ENCODE measurements at regions not wholly inside any gene's neighbourhood (a gene's known extent, or its start where the extent isn't known, plus 50 kb on each side); places are given as distances from the start of the nearest gene placed in this dataset.
A peak's percentile ranks its signal among the peaks of the same experiment; 100 is the strongest.

DNA sequence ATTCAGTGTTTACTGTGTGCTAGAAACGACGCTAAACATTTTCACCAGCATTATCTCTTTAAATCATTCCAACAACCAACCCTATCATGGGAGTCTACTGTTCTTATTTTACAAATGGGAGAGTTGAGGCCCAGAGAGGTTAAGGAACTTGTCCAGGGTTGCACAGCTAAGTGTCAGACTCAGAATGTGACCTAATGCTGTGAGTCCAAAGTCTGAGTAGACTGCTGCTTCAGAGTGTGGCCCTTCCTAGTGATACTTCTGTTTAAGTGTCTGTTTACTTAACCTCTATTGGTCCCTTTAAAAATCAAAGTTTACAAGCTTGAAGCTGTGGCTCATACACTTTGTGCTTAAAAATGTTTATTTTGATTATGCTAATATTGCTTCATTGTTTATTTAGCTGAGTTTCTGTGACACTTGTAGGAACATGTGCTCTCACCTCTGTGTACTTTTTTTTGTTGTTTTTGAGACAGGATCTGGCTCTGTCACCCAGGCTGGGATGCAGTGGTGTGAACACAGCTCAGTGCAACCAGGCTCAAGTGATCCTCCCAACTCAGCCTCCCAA lies 84.4 kb upstream of the SYPL1 start:
- no peak for DNase-seq (ENCODE audit: low read depth)

DNA sequence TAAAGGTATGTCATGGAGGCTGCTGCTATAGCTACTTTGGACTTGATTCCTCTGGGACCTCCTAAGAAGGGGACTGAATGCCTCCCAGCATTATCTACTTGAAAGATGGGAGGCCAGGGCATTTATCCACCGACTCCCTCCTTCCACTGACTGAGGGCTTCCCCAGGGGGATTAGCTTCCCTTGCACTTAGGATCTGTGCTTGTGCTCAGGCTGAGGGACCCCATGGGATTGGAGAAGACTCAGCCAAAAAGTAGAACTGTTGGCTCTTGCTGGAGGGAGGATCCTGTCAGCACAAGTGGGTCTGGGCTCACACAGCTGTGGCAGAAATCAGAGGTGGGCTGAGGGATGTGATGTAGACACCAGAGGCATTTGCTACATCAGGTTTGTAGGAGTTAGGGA lies 81.5 kb upstream of the SYPL1 start:
- no peak for DNase-seq (ENCODE audit: low read depth)

DNA sequence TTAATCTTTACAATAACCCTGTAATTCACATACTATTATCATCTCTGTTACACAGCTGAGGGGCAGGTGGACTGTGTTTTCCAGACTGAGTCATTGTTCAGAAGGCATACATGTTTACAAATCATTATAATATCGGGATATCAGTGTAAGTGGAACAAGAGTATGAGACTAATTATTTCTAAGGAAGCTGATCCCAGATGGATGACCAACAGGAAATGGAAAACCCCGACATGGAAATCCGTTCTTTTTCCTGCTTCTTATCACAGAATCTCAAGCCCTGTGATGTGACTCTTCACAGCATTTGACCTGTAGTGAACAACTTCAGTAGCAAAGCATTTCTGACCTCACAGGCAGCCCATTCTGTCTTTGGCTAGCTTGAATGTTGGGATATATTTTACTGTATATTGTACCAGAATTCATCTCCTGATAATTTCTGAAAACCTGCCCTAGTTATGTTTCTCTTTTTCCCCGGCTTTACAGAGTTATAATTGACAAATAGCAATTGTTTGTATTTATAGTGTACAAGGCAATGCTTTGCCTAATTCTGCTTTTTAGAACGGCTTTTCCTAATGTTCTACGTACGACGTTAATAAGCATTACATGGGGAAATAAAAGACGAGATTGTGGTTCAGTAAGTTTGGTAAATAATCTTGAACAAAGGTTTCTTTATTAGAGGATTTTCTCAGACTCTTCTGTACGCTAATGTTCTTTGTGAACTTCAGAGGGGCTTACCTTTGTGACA lies 78.6 kb upstream of the SYPL1 start:
- no peak for DNase-seq (ENCODE audit: low read depth)

DNA sequence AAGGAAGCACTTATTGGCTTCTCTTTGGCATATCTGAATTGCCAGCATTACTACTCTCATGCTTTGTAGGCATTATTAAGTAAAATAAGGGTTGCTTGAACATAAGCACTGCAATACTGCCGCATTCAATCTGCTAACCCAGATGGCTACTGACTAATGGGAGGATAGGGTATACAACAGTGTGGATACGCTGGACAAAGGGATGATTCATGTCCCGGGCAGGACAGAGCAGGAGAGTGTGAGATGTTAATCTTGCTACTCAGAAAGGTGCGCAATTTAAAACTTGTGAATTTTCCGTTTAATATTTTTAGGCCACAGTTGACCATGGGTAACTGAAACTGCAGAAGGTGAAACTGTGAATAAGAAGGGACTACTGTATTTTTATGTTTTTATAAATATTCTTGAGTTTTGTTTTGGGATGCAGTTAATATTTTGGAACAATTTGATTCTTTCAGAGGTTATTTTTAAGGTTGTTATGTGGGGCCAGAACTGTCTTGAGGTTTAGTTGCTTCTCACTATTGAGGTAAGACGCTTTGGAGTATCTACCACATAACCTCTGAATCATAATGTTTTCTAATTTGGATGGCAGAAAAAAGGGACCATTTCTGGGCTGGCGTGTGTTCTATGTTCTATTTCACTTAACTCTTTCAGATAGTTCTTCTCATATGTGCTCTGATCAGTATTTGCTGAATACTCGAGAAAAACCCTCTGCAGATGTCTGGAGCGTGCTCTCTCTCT lies 75.7 kb upstream of the SYPL1 start:
- DNase-seq (ENCODE audit: low read depth) = no peak

- DNase-seq (ENCODE audit: low read depth) = no peak
These were observed 73.6 kb upstream of the SYPL1 start for GRCh38 chr7:106185719-106186118.

GRCh38 chr7:106183952-106184351 lies 71.8 kb upstream of the SYPL1 start:
- DNase-seq (ENCODE audit: low read depth) = no peak

DNA sequence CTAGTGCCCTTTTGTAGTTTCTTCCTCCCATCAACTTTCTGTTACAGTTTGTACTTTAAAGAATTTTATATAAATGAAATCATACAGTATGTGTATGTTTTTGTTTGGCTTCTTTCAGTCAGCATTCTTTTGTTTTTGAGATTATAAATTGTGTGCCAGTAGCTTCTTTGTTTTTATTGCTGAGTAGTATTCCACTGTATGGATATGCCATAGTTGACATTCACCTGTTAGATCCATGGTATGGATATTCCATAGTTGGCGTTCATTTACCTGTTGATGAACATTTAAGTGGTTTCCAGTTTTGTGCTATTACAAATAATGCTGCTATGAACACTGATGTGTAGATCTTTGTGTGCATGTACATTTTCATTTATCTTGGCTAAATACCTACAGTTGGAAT lies 70.8 kb upstream of the SYPL1 start:
- DNase-seq (ENCODE audit: low read depth) = no peak

- DNase-seq (ENCODE audit: low read depth) = no peak
These were observed 69.7 kb upstream of the SYPL1 start for GRCh38 chr7:106181658-106182265.

DNA sequence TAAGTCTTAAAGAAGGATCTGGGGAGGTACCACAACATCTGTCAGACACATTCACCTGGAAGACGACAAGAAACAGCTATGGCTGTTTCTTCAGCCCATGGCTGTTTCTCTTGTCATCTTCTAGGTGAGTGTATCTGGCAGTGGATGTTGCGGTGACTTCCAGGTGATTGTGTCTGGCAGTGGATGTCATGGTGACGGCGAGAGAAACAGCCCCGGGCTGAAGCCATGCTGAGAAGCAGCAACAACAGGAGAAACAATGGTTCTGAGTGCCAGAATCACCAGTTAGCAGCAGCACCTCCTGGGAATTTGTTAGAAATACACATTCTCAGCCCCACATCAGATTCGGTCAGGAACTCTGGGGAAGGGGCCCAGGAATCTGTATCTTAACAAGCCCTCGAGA lies 68.6 kb upstream of the SYPL1 start:
- no peak for DNase-seq (ENCODE audit: low read depth)

DNA sequence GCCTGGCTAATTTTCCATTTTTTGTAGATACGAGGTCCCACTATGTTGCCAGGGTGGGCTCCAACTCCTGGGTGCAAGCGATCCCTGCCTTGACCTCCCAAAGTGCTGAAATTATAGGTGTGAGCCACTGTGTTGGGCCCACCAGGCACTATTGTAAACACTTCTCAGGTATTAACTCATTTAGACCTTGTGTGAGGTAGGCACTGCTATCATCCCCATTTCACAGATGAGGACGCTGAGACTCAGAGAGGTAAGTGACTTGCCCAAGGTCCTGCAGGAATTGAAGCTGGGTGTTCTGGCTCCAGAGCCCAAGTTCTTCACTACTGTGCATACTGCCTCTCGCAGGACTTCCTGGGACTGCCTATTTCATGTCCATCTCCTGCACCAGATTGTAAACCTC lies 67.1 kb upstream of the SYPL1 start:
- DNase-seq (ENCODE audit: low read depth) = no peak

DNA sequence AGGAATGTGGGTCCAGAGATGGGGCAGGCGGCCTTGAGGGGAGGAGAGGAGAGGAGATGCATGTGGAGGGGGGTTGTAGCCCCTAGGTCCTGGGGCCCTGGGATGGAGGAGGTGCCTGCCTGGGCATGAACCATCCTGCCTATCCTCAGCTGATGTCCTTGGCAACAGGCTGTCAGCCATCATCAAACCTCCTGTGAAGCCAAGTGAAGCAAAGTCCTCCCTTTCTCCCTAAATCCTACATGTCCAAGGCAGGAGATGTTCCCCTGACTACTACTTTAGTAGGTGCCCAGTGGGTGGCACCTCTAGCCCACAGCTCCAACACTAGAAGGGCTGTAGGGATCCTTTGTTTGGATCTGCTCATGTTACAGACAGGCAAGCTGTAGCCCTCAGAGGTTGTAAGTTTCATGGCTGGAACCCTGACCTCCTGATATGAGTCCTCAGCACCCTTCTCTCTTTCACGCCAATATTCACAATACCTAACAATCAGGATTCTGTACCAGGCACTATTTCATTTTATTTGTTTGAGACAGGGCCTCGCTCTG lies 66.6 kb upstream of the SYPL1 start:
- peak; percentile 80 for DNase-seq (ENCODE audit: low read depth)

DNA sequence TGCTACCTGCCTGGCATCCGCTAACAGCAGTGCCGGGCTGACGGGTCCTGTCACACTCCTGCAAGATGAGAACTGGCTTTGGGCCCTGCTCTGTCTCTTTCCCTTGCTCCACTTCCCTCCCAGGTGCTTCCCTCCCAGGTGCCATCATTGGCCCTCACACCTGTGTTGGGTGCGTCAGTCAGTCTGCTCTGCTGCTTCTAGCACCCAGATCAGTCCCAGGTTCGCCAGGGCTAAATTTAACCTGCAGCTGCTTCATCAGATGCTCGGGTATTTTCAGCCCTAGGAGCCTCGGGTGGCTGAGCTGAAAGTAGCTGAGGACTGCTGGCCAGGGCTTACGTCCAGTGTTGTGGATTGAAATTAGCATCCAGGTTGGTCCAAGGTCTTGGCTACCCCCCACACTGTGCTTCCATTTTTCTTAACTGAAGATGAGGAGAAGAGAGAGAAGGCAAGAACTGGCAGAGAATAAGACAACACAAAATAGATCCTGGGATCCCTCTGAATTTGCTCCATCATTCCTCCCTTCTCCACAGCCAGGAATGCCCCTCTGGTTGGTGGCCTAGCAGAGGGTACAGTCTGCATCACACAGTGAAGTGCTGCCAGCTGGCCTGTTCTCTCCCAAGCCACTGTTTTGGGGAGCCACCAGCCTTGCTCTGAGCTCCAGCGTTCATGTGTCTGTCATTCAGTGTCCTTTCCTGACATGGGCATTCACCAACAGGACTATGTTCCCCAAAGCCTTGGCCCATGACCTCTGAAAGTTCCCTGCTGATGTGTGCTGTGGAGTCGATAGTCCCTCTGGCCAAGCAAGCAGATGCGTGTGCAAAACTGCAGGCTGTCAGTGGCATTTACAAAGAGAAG lies 65.9 kb upstream of the SYPL1 start:
- peak; percentile 84 for DNase-seq (ENCODE audit: low read depth)

DNA sequence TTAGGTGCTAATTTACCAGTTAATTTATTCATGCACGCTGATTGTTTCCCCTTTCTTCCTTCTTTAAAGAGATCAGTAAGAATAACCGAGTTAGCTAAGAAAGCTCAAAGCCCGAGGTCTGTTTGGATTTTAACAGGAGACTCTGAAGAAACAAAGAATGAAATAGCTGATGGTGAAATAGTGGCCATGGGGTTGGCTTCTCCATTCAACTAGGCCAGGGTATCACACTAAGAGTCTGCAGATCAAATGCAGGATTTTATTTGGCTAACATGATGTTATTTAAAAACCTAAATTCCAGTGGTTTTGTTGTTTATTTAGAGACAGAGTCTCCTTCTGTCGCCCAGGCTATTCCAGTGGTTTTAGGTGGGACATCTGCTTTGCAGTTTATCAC lies 65.2 kb upstream of the SYPL1 start:
- DNase-seq (ENCODE audit: low read depth) = no peak

GRCh38 chr7:106176414-106177299 lies 64.5 kb upstream of the SYPL1 start:
- peak; percentile 90 for DNase-seq (ENCODE audit: low read depth)

DNA sequence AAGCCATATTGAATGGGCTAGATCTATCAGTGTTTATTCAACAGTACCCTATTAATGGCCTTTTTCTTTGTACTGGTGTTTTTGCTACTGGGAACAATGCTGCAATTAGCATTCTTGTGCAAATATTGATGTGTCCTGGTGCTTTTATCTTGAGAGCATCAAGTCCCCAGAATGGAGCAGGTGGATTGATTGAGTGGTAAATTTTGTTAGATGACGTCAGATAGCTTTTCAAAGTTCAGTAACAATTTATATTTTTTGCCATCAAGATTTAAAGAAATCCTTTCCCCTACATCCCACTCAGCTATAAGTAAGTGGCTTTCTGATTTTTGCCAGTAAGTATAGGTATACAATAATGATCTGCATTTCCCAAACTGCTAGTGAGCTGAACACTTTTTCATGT lies 63.4 kb upstream of the SYPL1 start:
- DNase-seq (ENCODE audit: low read depth) = no peak

- no peak for DNase-seq (ENCODE audit: low read depth)
These were observed 58.5 kb upstream of the SYPL1 start for GRCh38 chr7:106170651-106171050.

- no peak for DNase-seq (ENCODE audit: low read depth)
These were observed 57.9 kb upstream of the SYPL1 start for GRCh38 chr7:106169821-106170610.

GRCh38 chr7:106167439-106168136 lies 55.5 kb upstream of the SYPL1 start:
- DNase-seq (ENCODE audit: low read depth) = peak; percentile 74
